ENCODE measurements at regions not wholly inside any gene's neighbourhood (a gene's known extent, or its start where the extent isn't known, plus 50 kb on each side); places are given as distances from the start of the nearest gene placed in this dataset.

GRCh38 chr4:156523991-156524390 is 447.6 kb downstream of the PDGFC start:
- no peak for TF ChIP-seq EZH2 (IDR thresholded peaks at IDR 0.05; ENCODE audit: low read depth, unreplicated experiment)
- no peak for TF ChIP-seq CTCF (conservative IDR thresholded peaks at IDR 0.05; ENCODE audit: low read depth in 2 of 2)
- TF ChIP-seq REST (IDR thresholded peaks at IDR 0.05; ENCODE audit: unreplicated experiment), result no peak
- TF ChIP-seq POLR2AphosphoS5 (IDR thresholded peaks at IDR 0.05; ENCODE audit: low read depth), result no peak
- no peak for TF ChIP-seq JUNB (IDR thresholded peaks at IDR 0.05; ENCODE audit: unreplicated experiment)
- TF ChIP-seq EZH2phosphoT487 (IDR thresholded peaks at IDR 0.05; ENCODE audit: unreplicated experiment), result no peak
- no peak for TF ChIP-seq ZNF331 (CRISPR knock-in tag; IDR thresholded peaks at IDR 0.05; ENCODE audit: low read depth)
- TF ChIP-seq ETS1 (IDR thresholded peaks at IDR 0.05), result no peak

Data from GM23338 (cell line).